Immature natural killer cell (primary cell): ENCODE measurements at regions not wholly inside any gene's neighbourhood (a gene's known extent, or its start where the extent isn't known, plus 50 kb on each side); places are given as distances from the start of the nearest gene placed in this dataset.
"Not testable (repeated sequence)": the region's sequence is repeated elsewhere in the genome, so short reads cannot be mapped to it uniquely, and the experiment has no call there.

ENCODE experiments used
- DNase-seq, 3 donors: peaks; one replicate each; pipeline ENCODE4 v3.0.0; 2022; ENCODE audit warnings: mixed read lengths in 1 of 3
- H3K27ac Mint-ChIP-seq, 6 donors: one replicate each; pipeline ENCODE4 v1.8.0; 2020; ENCODE audit warnings: mixed read lengths in 6 of 6, mild to moderate bottlenecking in 5 of 6, inconsistent platforms in 4 of 6, moderate library complexity in 3 of 6
- H3K27me3 Mint-ChIP-seq, 3 donors: one replicate each; pipeline ENCODE4 v1.8.0; 2020 to 2021; ENCODE audit warnings: low read depth in 3 of 3, mild to moderate bottlenecking in 3 of 3, mixed read lengths in 3 of 3, moderate library complexity in 3 of 3, inconsistent platforms in 1 of 3
- H3K36me3 Mint-ChIP-seq, 3 donors: one replicate each; pipeline ENCODE4 v1.8.0; 2020; ENCODE audit warnings: mixed read lengths in 3 of 3, inconsistent platforms in 2 of 3, mild to moderate bottlenecking in 2 of 3
- H3K4me1 Mint-ChIP-seq, 2 donors: one replicate each; pipeline ENCODE4 v1.8.0; 2020; ENCODE audit warnings: inconsistent platforms in 2 of 2, mild to moderate bottlenecking in 2 of 2, mixed read lengths in 2 of 2, moderate library complexity in 1 of 2
- H3K4me3 Mint-ChIP-seq, 5 donors: one replicate each; pipeline ENCODE4 v1.8.0; 2020; ENCODE audit warnings: mild to moderate bottlenecking in 5 of 5, mixed read lengths in 5 of 5, inconsistent platforms in 3 of 5, moderate library complexity in 3 of 5
- H3K9me3 Mint-ChIP-seq, 6 donors: one replicate each; pipeline ENCODE4 v1.8.0; 2020; ENCODE audit warnings: mild to moderate bottlenecking in 6 of 6, mixed read lengths in 6 of 6, inconsistent platforms in 4 of 6, moderate library complexity in 3 of 6

- Mint-ChIP-seq H3K27me3 (peaks cover 11 to 32% (median 19%) of the 10 kb centered on the region in 3 donors), H3K9me3 (peaks cover 0 to 12% (median 3%) of the 10 kb centered on the region in 6 donors)
- not testable (repeated sequence) for H3K36me3 Mint-ChIP-seq, DNase-seq, H3K4me1 Mint-ChIP-seq, H3K4me3 Mint-ChIP-seq, H3K27ac Mint-ChIP-seq
These were observed 91.7 kb downstream of the VPREB1 start for GRCh38 chr22:22336333-22336732.

- Mint-ChIP-seq H3K9me3 (peaks cover 0 to 11% (median under 1%) of the 10 kb centered on the region in 6 donors), H3K27me3 (peaks cover 3 to 16% (median 13%) of the 10 kb centered on the region in 3 donors)
- H3K4me3 Mint-ChIP-seq, H3K4me1 Mint-ChIP-seq, H3K27ac Mint-ChIP-seq, H3K36me3 Mint-ChIP-seq, DNase-seq: not testable (repeated sequence)
These were observed 94.2 kb downstream of the VPREB1 start for GRCh38 chr22:22338778-22339177.

- H3K9me3 Mint-ChIP-seq: peaks cover 0 to 5% (median 0%) of the 10 kb centered on the region in 6 donors
- no peak overlapping the region for H3K27ac Mint-ChIP-seq
- no peak overlapping the region for H3K4me3 Mint-ChIP-seq
- no peaks in the 10 kb centered on the region for H3K4me1 Mint-ChIP-seq
- DNase-seq: no peak
- peaks cover 1 to 7% (median 5%) of the 10 kb centered on the region in 3 donors for H3K27me3 Mint-ChIP-seq
- no peaks in the 10 kb centered on the region for H3K36me3 Mint-ChIP-seq
These were observed 97.2 kb downstream of the VPREB1 start for GRCh38 chr22:22341736-22342135.

- H3K27ac Mint-ChIP-seq: no peak overlapping the region
- H3K27me3 Mint-ChIP-seq: peaks cover 0 to 3% (median 3%) of the 10 kb centered on the region in 3 donors
- H3K36me3 Mint-ChIP-seq: no peaks in the 10 kb centered on the region
- no peak overlapping the region for H3K4me3 Mint-ChIP-seq
- peak; percentile 8 to 31 (median 13) for DNase-seq
- no peaks in the 10 kb centered on the region for H3K9me3 Mint-ChIP-seq
- H3K4me1 Mint-ChIP-seq: no peaks in the 10 kb centered on the region
These were observed 98.4 kb downstream of the VPREB1 start for GRCh38 chr22:22342697-22343580.

GRCh38 chr22:22343581-22344296 is 99.2 kb downstream of the VPREB1 start:
- Mint-ChIP-seq H3K4me3 (no peak overlapping the region), H3K27ac (no peak overlapping the region), H3K36me3 (no peaks in the 10 kb centered on the region), H3K9me3 (no peaks in the 10 kb centered on the region), H3K4me1 (no peaks in the 10 kb centered on the region), H3K27me3 (no peaks in the 10 kb centered on the region)
- DNase-seq: no peak

- Mint-ChIP-seq H3K4me3 (no peak overlapping the region), H3K9me3 (no peaks in the 10 kb centered on the region), H3K27me3 (peaks cover 0 to 4% (median 2%) of the 10 kb centered on the region in 3 donors), H3K36me3 (no peaks in the 10 kb centered on the region), H3K27ac (no peak overlapping the region), H3K4me1 (no peaks in the 10 kb centered on the region)
- DNase-seq: no peak
These were observed 99.8 kb downstream of the VPREB1 start for GRCh38 chr22:22344430-22344829.

- no peak for DNase-seq
- Mint-ChIP-seq H3K4me1 (no peaks in the 10 kb centered on the region), H3K27ac (no peak overlapping the region), H3K4me3 (no peak overlapping the region), H3K27me3 (peaks cover 0 to 4% (median 2%) of the 10 kb centered on the region in 3 donors), H3K36me3 (no peaks in the 10 kb centered on the region), H3K9me3 (no peaks in the 10 kb centered on the region)
These were observed 101.2 kb downstream of the VPREB1 start for GRCh38 chr22:22345781-22346180.

GRCh38 chr22:22346401-22347107 is 102.0 kb downstream of the VPREB1 start:
- no peak overlapping the region for H3K27ac Mint-ChIP-seq
- DNase-seq: no peak
- no peak overlapping the region for H3K4me3 Mint-ChIP-seq
- H3K9me3 Mint-ChIP-seq: no peaks in the 10 kb centered on the region
- no peaks in the 10 kb centered on the region for H3K4me1 Mint-ChIP-seq
- no peaks in the 10 kb centered on the region for H3K36me3 Mint-ChIP-seq
- peaks cover 0 to 7% (median 4%) of the 10 kb centered on the region in 3 donors for H3K27me3 Mint-ChIP-seq

GRCh38 chr22:22348127-22348814 is 103.7 kb downstream of the VPREB1 start:
- H3K4me3 Mint-ChIP-seq: no peak overlapping the region
- H3K36me3 Mint-ChIP-seq: no peaks in the 10 kb centered on the region
- no peaks in the 10 kb centered on the region for H3K4me1 Mint-ChIP-seq
- H3K27ac Mint-ChIP-seq: no peak overlapping the region
- peaks cover 2 to 8% (median 4%) of the 10 kb centered on the region in 3 donors for H3K27me3 Mint-ChIP-seq
- DNase-seq: no peak
- no peaks in the 10 kb centered on the region for H3K9me3 Mint-ChIP-seq

- no peak for DNase-seq
- no peaks in the 10 kb centered on the region for H3K9me3 Mint-ChIP-seq
- no peak overlapping the region for H3K27ac Mint-ChIP-seq
- H3K4me1 Mint-ChIP-seq: no peaks in the 10 kb centered on the region
- peaks cover 2 to 8% (median 4%) of the 10 kb centered on the region in 3 donors for H3K27me3 Mint-ChIP-seq
- H3K36me3 Mint-ChIP-seq: no peaks in the 10 kb centered on the region
- no peak overlapping the region for H3K4me3 Mint-ChIP-seq
These were observed 104.3 kb downstream of the VPREB1 start for GRCh38 chr22:22348815-22349454.

- Mint-ChIP-seq H3K27ac (no peak overlapping the region), H3K36me3 (no peaks in the 10 kb centered on the region), H3K9me3 (no peaks in the 10 kb centered on the region), H3K4me1 (no peaks in the 10 kb centered on the region), H3K4me3 (no peak overlapping the region), H3K27me3 (peaks cover 2 to 8% (median 4%) of the 10 kb centered on the region in 3 donors)
- no peak for DNase-seq
These were observed 104.9 kb downstream of the VPREB1 start for GRCh38 chr22:22349455-22349836.

GRCh38 chr22:22351366-22351765 is 106.8 kb downstream of the VPREB1 start:
- Mint-ChIP-seq H3K4me1 (no peaks in the 10 kb centered on the region), H3K27ac (no peak overlapping the region), H3K36me3 (no peaks in the 10 kb centered on the region), H3K27me3 (peaks cover 2 to 8% (median 4%) of the 10 kb centered on the region in 3 donors), H3K9me3 (no peaks in the 10 kb centered on the region), H3K4me3 (no peak overlapping the region)
- no peak for DNase-seq

- peaks cover 2 to 8% (median 4%) of the 10 kb centered on the region in 3 donors for H3K27me3 Mint-ChIP-seq
- H3K27ac Mint-ChIP-seq: no peak overlapping the region
- no peak for DNase-seq
- peaks cover 3 to 9% of the 10 kb centered on the region in 2 donors for H3K4me1 Mint-ChIP-seq
- no peak overlapping the region for H3K4me3 Mint-ChIP-seq
- H3K36me3 Mint-ChIP-seq: no peaks in the 10 kb centered on the region
- peaks cover 0 to 1% (median 0%) of the 10 kb centered on the region in 6 donors for H3K9me3 Mint-ChIP-seq
These were observed 107.9 kb downstream of the VPREB1 start for GRCh38 chr22:22352371-22352999.
